ENCODE measurements at regions not wholly inside any gene's neighbourhood (a gene's known extent, or its start where the extent isn't known, plus 50 kb on each side); places are given as distances from the start of the nearest gene placed in this dataset.

- ChIA-PET POLR2A (no interaction called here), CTCF (no interaction called here)
- no peak overlapping the region for H3K4me3 ChIP-seq (ENCODE audit: low read depth, low read length)
- no peak for DNase-seq (ENCODE audit: low read depth, low spot score)
- no peak for TF ChIP-seq CTCF (IDR thresholded peaks at IDR 0.05; ENCODE audit: insufficient read depth, low read length, missing control alignments)
Measured at GRCh38 chr10:58050575-58050974, 217.1 kb downstream of the IPMK start.

- ChIA-PET CTCF (no interaction called here), POLR2A (no interaction called here)
- H3K4me3 ChIP-seq (ENCODE audit: low read depth, low read length): no peak overlapping the region
- no peak for TF ChIP-seq CTCF (IDR thresholded peaks at IDR 0.05; ENCODE audit: insufficient read depth, low read length, missing control alignments)
- DNase-seq (ENCODE audit: low read depth, low spot score): no peak
Measured at GRCh38 chr10:58048936-58049335, 218.8 kb downstream of the IPMK start.

DNA sequence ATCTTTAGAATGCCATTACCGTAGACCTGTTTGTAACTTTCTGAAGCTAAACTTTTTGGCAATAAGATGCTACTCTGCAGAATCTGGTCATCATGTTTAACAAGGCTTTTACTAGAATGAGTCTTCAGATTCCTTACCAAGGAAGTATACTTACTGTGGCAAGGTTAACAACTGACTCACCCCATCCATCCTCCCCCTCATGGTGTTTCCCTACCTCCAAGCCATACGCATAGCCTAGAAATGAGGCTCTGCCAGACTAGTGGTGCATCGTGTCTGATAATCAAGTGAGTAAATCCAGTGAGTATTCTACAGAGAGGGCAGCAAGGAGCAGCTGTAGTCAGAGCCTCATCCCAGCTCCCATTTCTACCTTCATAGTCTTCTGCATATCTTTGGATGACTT lies 223.6 kb downstream of the IPMK start:
- CTCF ChIA-PET: interaction anchor here (1.0 kb wide), 1 partner anchor 111 kb away, joined by 3 read pairs; no protein-coding TSS in a partner anchor
- POLR2A ChIA-PET: interaction anchor here (1.0 kb wide), 1 partner anchor 17 kb away, joined by 3 read pairs; no protein-coding TSS in a partner anchor
- no peak for TF ChIP-seq CTCF (IDR thresholded peaks at IDR 0.05; ENCODE audit: insufficient read depth, low read length, missing control alignments)
- peak; percentile 63 for DNase-seq (ENCODE audit: low read depth, low spot score)
- H3K4me3 ChIP-seq (ENCODE audit: low read depth, low read length): no peak overlapping the region

DNA sequence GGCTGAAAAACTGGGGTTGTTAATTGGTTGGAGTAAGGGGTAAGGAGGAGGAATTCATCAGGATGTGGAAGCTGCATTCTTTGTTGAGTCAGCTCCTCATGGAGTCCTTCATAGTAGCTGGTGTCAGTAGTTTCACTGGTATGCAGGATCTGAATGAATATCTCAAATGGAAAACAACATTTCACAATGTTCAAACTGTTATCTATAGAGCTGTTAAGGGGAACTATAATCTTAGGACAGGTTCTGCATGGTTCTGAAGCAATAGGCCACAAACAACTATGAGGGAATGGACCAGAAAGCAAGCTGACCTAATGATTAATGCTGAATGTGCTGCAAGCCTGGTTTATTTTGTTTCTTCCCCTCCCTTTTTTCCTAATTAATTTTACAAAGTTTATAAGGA lies 225.8 kb downstream of the IPMK start:
- no peak for TF ChIP-seq CTCF (IDR thresholded peaks at IDR 0.05; ENCODE audit: insufficient read depth, low read length, missing control alignments)
- POLR2A ChIA-PET: no interaction called here
- no peak for DNase-seq (ENCODE audit: low read depth, low spot score)
- CTCF ChIA-PET: interaction anchor here (1.0 kb wide), 1 partner anchor 9 kb away, joined by 3 read pairs; no protein-coding TSS in a partner anchor
- no peak overlapping the region for H3K4me3 ChIP-seq (ENCODE audit: low read depth, low read length)

DNA sequence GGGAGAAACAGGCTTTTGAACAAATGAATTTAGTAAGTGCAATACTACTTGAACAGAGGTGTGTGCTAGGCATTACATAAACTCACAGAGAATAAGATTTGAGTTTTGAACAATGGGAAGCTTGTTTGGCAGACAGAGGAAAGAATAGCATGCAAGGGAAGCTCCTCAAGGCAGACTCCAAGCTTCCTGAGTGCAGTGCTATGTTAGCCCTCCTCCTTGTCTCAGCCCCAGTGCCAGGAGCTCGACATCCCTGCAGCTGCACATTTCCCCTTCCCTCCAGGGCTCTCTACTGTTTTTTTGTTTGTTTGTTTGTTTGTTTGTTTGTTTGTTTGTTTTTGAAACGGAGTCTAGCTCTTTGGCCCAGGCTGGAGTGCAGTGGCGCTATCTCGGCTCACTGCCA lies 237.5 kb downstream of the IPMK start:
- ChIA-PET POLR2A (no interaction called here), CTCF (no interaction called here)
- no peak overlapping the region for H3K4me3 ChIP-seq (ENCODE audit: low read depth, low read length)
- no peak for DNase-seq (ENCODE audit: low read depth, low spot score)
- no peak for TF ChIP-seq CTCF (IDR thresholded peaks at IDR 0.05; ENCODE audit: insufficient read depth, low read length, missing control alignments)

- TF ChIP-seq CTCF (IDR thresholded peaks at IDR 0.05; ENCODE audit: insufficient read depth, low read length, missing control alignments): no peak
- H3K4me3 ChIP-seq (ENCODE audit: low read depth, low read length): no peak overlapping the region
- DNase-seq (ENCODE audit: low read depth, low spot score): peak; percentile 61
- ChIA-PET CTCF (interaction anchor here (1.0 kb wide), 1 partner anchor 10 kb away, joined by 3 read pairs; no protein-coding TSS in a partner anchor), POLR2A (no interaction called here)
Measured at GRCh38 chr10:58028597-58029366, 238.9 kb downstream of the IPMK start.
